Adrenal gland (tissue), 9 donors: ENCODE measurements at regions not wholly inside any gene's neighbourhood (a gene's known extent, or its start where the extent isn't known, plus 50 kb on each side); places are given as distances from the start of the nearest gene placed in this dataset.
"Not testable (repeated sequence)": the region's sequence is repeated elsewhere in the genome, so short reads cannot be mapped to it uniquely, and the experiment has no call there.

Experiments
- DNase-seq, 7 donors: peaks; one replicate each; pipeline ENCODE4 v3.0.0-alpha.2; 2019 to 2020
- H3K27ac ChIP-seq, 5 donors: fragments of 200-600 bp; sonication (generic) in 4 of 5; 1 replicate in 3 of 5; 2 replicates in 2 of 5; pipeline versions ENCODE4 v1.5.1 to v1.8.0; 2016 to 2020; ENCODE audit warnings: mild to moderate bottlenecking in 1 of 5
- H3K27me3 ChIP-seq: fragments of 200-600 bp; 2 replicates; pipeline ENCODE4 v1.8.0; 2021
- H3K36me3 ChIP-seq, 2 donors: fragments of 200-600 bp; replicated peaks in 1 of 2; 1 replicate in 1 of 2; 2 replicates in 1 of 2; pipeline versions ENCODE4 v1.5.1 to v1.8.0; 2018 to 2022
- H3K4me1 ChIP-seq, 2 donors: fragments of 200-600 bp; replicated peaks in 1 of 2; 1 replicate in 1 of 2; 2 replicates in 1 of 2; pipeline versions ENCODE4 v1.5.1 to v1.8.0; 2018 to 2021
- H3K4me3 ChIP-seq, 4 donors: fragments of 200-600 bp; sonication (generic) in 3 of 4; one replicate each; pipeline ENCODE4 v1.5.1; 2016 to 2018
- H3K9me3 ChIP-seq, 3 donors: fragments of 200-600 bp; sonication (generic) in 1 of 3; replicated peaks in 1 of 3; 1 replicate in 2 of 3; 2 replicates in 1 of 3; pipeline versions ENCODE4 v1.5.1 to v1.8.0; 2016 to 2021
- CTCF ChIP-seq, 6 experiments: fragments of 450-650 bp in 4 of 6; fragments of 200-600 bp in 2 of 6; sonication (generic) in 1 of 6; IDR thresholded peaks; 1 replicate in 5 of 6; 2 replicates in 1 of 6; pipeline versions ENCODE4 v1.5.1 to v1.8.0; 2016 to 2021; ENCODE audit warnings: antibody characterized with exemption in 6 of 6, mild to moderate bottlenecking in 2 of 6, moderate library complexity in 1 of 6
- POLR2A ChIP-seq, 2 donors: fragments of 450-650 bp; IDR thresholded peaks; one replicate each; pipeline ENCODE4 v1.6.1; 2017; ENCODE audit warnings: antibody characterized with exemption in 2 of 2, mild to moderate bottlenecking in 2 of 2, moderate library complexity in 1 of 2
- WGBS, 4 donors: extraction: QIAGEN DNeasy Blood & Tissue Kit in 2 of 4; methylation state at CpG; one replicate each; pipeline versions ENCODE4 v1.1.5 to v1.1.7; 2013 to 2017; 5-methylcytosine and 5-hydroxymethylcytosine counted together
- intact Hi-C, 2 donors: fragments of 100-400 bp; cut with DNase I; formaldehyde crosslinking; loops; one replicate each; pipeline versions ENCODE4 v1.14.1 to v1.15.0; 2022 to 2023
- donor health status: healthy with polysubstance abuse.
- donor health status: Bipolar disorder and iron deficiency.
- donor health status: DM: yes; HTN: yes; CAD: no.
- donor health status: DM: no; HTN: no; CAD: no.
- donor health status: DM: no; HTN: no; CAD: no.

DNA sequence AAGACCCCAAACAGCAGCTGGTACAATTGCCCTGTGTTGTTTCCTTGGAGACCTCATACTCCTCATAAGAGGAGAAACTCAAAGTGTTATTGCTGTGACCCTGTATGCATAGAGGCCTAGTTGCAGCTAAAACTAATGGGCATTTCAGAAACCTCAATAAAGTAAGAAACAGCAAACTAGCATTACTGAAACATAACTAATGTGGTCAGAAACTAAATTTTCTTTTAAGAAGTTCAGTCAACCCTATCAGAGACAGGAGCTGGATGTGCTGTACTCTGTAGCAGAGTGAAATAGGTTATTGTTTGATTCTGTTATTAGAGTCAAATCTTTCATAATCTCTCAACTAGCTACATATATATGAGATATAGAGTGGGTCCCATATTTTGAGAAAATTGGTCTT lies 257.5 kb upstream of the IRS4 start:
- intact Hi-C loops = no loop called here
- no peaks in the 10 kb centered on the region for H3K9me3 ChIP-seq
- no peak for TF ChIP-seq POLR2A (IDR thresholded peaks at IDR 0.05)
- no peak for TF ChIP-seq CTCF (IDR thresholded peaks at IDR 0.05)
- H3K4me1 ChIP-seq = no peaks in the 10 kb centered on the region
- H3K4me3 ChIP-seq = no peak overlapping the region
- peaks cover 7% of the 10 kb centered on the region for H3K27me3 ChIP-seq
- H3K27ac ChIP-seq = no peak overlapping the region
- no peaks in the 10 kb centered on the region for H3K36me3 ChIP-seq
- no peak for DNase-seq

GRCh38 chrX:108972899-108973298 lies 236.5 kb upstream of the IRS4 start:
- DNase-seq, H3K4me3 ChIP-seq, H3K4me1 ChIP-seq, H3K36me3 ChIP-seq, H3K27ac ChIP-seq, H3K9me3 ChIP-seq, intact Hi-C loops, H3K27me3 ChIP-seq: not testable (repeated sequence)
- WGBS, 4 donors = 79 to 88% (median 85%) methylated on average over 3 of the region's 3 CpGs; no CpG with 5 or more reads in 1 of the 4 donors

DNA sequence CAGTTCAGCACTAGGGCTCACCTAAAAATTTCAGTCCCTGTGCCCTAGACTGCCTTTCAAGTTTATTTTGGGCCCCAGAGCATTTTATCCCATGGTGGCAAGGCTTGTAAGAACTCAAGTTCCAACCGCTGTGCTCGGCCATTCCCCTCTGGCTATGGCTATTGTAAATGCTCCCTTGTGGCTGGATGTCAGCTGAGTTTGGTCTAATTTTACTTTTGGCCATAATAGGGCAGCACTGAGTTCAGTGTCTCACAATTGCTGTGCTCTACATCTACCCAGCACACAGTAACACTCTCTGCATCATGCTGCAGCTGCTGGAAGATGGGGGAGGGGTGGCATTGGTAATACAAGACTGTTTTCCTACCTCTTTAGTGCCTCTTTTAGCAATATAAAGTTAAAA lies 210.8 kb upstream of the IRS4 start:
- DNase-seq = no peak
- TF ChIP-seq CTCF (IDR thresholded peaks at IDR 0.05) (no peak), POLR2A (IDR thresholded peaks at IDR 0.05) (no peak)
- WGBS, 4 donors = 85 to 100% (median 91%) methylated on average over 2 of the region's 2 CpGs
- H3K27me3 ChIP-seq = peaks cover 6% of the 10 kb centered on the region
- H3K36me3 ChIP-seq = no peaks in the 10 kb centered on the region
- H3K4me3 ChIP-seq = no peak overlapping the region
- H3K9me3 ChIP-seq = no peaks in the 10 kb centered on the region
- intact Hi-C loops = no loop called here
- no peak overlapping the region for H3K27ac ChIP-seq
- H3K4me1 ChIP-seq = no peaks in the 10 kb centered on the region

DNA sequence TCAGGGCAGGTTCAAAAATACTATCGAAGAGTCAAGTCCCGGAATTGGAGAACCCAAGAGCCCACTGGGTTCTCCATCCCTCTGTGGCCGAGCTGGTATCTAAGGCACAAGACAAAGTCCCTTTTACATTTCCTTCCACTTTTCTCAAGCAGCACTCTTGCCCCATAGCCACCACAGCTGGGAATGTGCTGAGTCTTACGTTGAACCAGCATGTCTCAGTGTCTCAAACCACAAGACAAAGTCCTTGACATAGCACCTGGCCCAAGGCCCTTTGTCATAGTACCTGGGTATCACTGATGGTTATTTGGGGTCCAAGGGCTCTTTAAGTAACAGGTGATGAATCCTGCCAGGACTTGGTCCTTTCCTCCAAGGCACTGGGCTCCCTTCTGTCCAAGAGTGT lies 210.2 kb upstream of the IRS4 start:
- Histone ChIP-seq H3K27me3 (peaks cover 6% of the 10 kb centered on the region), H3K4me1 (no peaks in the 10 kb centered on the region), H3K4me3 (no peak overlapping the region), H3K9me3 (no peaks in the 10 kb centered on the region), H3K36me3 (no peaks in the 10 kb centered on the region), H3K27ac (no peak overlapping the region)
- no peak for DNase-seq
- intact Hi-C loops = no loop called here
- WGBS, 4 donors = 69 to 86% (median 78%) methylated on average over 4 of the region's 4 CpGs
- no peak for TF ChIP-seq CTCF (IDR thresholded peaks at IDR 0.05)
- TF ChIP-seq POLR2A (IDR thresholded peaks at IDR 0.05) = no peak

GRCh38 chrX:108945883-108946523 lies 209.6 kb upstream of the IRS4 start:
- H3K27ac ChIP-seq = no peak overlapping the region
- intact Hi-C loops = no loop called here
- TF ChIP-seq POLR2A (IDR thresholded peaks at IDR 0.05) (no peak), CTCF (IDR thresholded peaks at IDR 0.05) (no peak)
- H3K27me3 ChIP-seq = peaks cover 6% of the 10 kb centered on the region
- no peak for DNase-seq
- H3K4me1 ChIP-seq = no peaks in the 10 kb centered on the region
- 60 to 70% (median 69%) methylated on average over 1 to 3 of the region's 3 CpGs; no CpG with 5 or more reads in 1 of the 4 donors for WGBS, 4 donors
- no peaks in the 10 kb centered on the region for H3K36me3 ChIP-seq
- H3K9me3 ChIP-seq = no peaks in the 10 kb centered on the region
- no peak overlapping the region for H3K4me3 ChIP-seq
